Activated naive CD8-positive, alpha-beta T cell treated with anti-CD3 and anti-CD28 coated beads for 36 hours (primary cell): ENCODE measurements at regions not wholly inside any gene's neighbourhood (a gene's known extent, or its start where the extent isn't known, plus 50 kb on each side); places are given as distances from the start of the nearest gene placed in this dataset.
"Not testable (repeated sequence)": the region's sequence is repeated elsewhere in the genome, so short reads cannot be mapped to it uniquely, and the experiment has no call there.

Experiments
- DNase-seq: peaks from one replicate; pipeline ENCODE4 v3.0.0; 2021
- H3K27ac Mint-ChIP-seq: one replicate; pipeline ENCODE4 v1.8.0; 2022; ENCODE audit warnings: mild to moderate bottlenecking, moderate library complexity, mixed read lengths
- H3K27me3 Mint-ChIP-seq: one replicate; pipeline ENCODE4 v1.8.0; 2022; ENCODE audit warnings: mild to moderate bottlenecking, mixed read lengths
- H3K36me3 Mint-ChIP-seq: one replicate; pipeline ENCODE4 v1.8.0; 2021; ENCODE audit warnings: mild to moderate bottlenecking, mixed read lengths
- H3K4me1 Mint-ChIP-seq: one replicate; pipeline ENCODE4 v1.8.0; 2021; ENCODE audit warnings: mixed read lengths
- H3K4me3 Mint-ChIP-seq: one replicate; pipeline ENCODE4 v1.8.0; 2022; ENCODE audit warnings: mild to moderate bottlenecking, moderate library complexity, mixed read lengths
- H3K9me3 Mint-ChIP-seq: one replicate; pipeline ENCODE4 v1.8.0; 2022; ENCODE audit warnings: mixed read lengths

- peaks cover 16% of the 10 kb centered on the region for H3K4me1 Mint-ChIP-seq
- no peak overlapping the region for H3K4me3 Mint-ChIP-seq
- H3K27ac Mint-ChIP-seq, result no peak overlapping the region
- H3K36me3 Mint-ChIP-seq, result peaks cover 8% of the 10 kb centered on the region
- peaks cover 17% of the 10 kb centered on the region for H3K9me3 Mint-ChIP-seq
- no peaks in the 10 kb centered on the region for H3K27me3 Mint-ChIP-seq
- no peak for DNase-seq
Observed at GRCh38 chr3:30469133-30469532, 137.3 kb upstream of the TGFBR2 start.

- peaks cover 5% of the 10 kb centered on the region for H3K9me3 Mint-ChIP-seq
- DNase-seq, result no peak
- peaks cover 8% of the 10 kb centered on the region for H3K36me3 Mint-ChIP-seq
- H3K4me1 Mint-ChIP-seq, result peaks cover 29% of the 10 kb centered on the region
- H3K4me3 Mint-ChIP-seq, result no peak overlapping the region
- H3K27ac Mint-ChIP-seq, result no peak overlapping the region
- H3K27me3 Mint-ChIP-seq, result no peaks in the 10 kb centered on the region
Observed at GRCh38 chr3:30470496-30470895, 135.9 kb upstream of the TGFBR2 start.

- DNase-seq, result no peak
- Mint-ChIP-seq H3K27me3 (no peaks in the 10 kb centered on the region), H3K4me1 (peaks cover 34% of the 10 kb centered on the region), H3K27ac (no peak overlapping the region), H3K9me3 (peaks cover 5% of the 10 kb centered on the region), H3K4me3 (no peak overlapping the region), H3K36me3 (peaks cover 8% of the 10 kb centered on the region)
Observed at GRCh38 chr3:30471066-30471465, 135.3 kb upstream of the TGFBR2 start.

GRCh38 chr3:30471796-30472489 lies 134.5 kb upstream of the TGFBR2 start:
- DNase-seq, result no peak
- Mint-ChIP-seq H3K36me3 (peaks cover 8% of the 10 kb centered on the region), H3K27ac (no peak overlapping the region), H3K4me3 (no peak overlapping the region), H3K27me3 (no peaks in the 10 kb centered on the region), H3K4me1 (peaks cover 42% of the 10 kb centered on the region), H3K9me3 (peaks cover 5% of the 10 kb centered on the region)

GRCh38 chr3:30473374-30474051 lies 132.9 kb upstream of the TGFBR2 start:
- DNase-seq, result no peak
- peaks cover 5% of the 10 kb centered on the region for H3K9me3 Mint-ChIP-seq
- H3K4me3 Mint-ChIP-seq, result no peak overlapping the region
- no peaks in the 10 kb centered on the region for H3K27me3 Mint-ChIP-seq
- no peak overlapping the region for H3K27ac Mint-ChIP-seq
- H3K4me1 Mint-ChIP-seq, result peaks cover 54% of the 10 kb centered on the region
- H3K36me3 Mint-ChIP-seq, result peaks cover 8% of the 10 kb centered on the region

- H3K9me3 Mint-ChIP-seq, result peaks cover 6% of the 10 kb centered on the region
- no peak overlapping the region for H3K4me3 Mint-ChIP-seq
- H3K27ac Mint-ChIP-seq, result no peak overlapping the region
- peaks cover 52% of the 10 kb centered on the region for H3K4me1 Mint-ChIP-seq
- H3K36me3 Mint-ChIP-seq, result peaks cover 12% of the 10 kb centered on the region
- no peak for DNase-seq
- no peaks in the 10 kb centered on the region for H3K27me3 Mint-ChIP-seq
Observed at GRCh38 chr3:30474371-30474770, 132.0 kb upstream of the TGFBR2 start.

GRCh38 chr3:30475038-30475808 lies 131.2 kb upstream of the TGFBR2 start:
- H3K27me3 Mint-ChIP-seq, result no peaks in the 10 kb centered on the region
- peaks cover 18% of the 10 kb centered on the region for H3K36me3 Mint-ChIP-seq
- peaks cover 53% of the 10 kb centered on the region for H3K4me1 Mint-ChIP-seq
- H3K9me3 Mint-ChIP-seq, result peaks cover 11% of the 10 kb centered on the region
- peak overlapping the region; percentile 69 for H3K27ac Mint-ChIP-seq
- DNase-seq, result peak; percentile 33
- H3K4me3 Mint-ChIP-seq, result peak overlapping the region; percentile 6

- peaks cover 12% of the 10 kb centered on the region for H3K9me3 Mint-ChIP-seq
- H3K4me3 Mint-ChIP-seq, result no peak overlapping the region
- no peak for DNase-seq
- peaks cover 52% of the 10 kb centered on the region for H3K4me1 Mint-ChIP-seq
- H3K36me3 Mint-ChIP-seq, result peaks cover 18% of the 10 kb centered on the region
- no peak overlapping the region for H3K27ac Mint-ChIP-seq
- no peaks in the 10 kb centered on the region for H3K27me3 Mint-ChIP-seq
Observed at GRCh38 chr3:30475809-30476178, 130.6 kb upstream of the TGFBR2 start.

- no peak overlapping the region for H3K4me3 Mint-ChIP-seq
- peaks cover 15% of the 10 kb centered on the region for H3K9me3 Mint-ChIP-seq
- H3K36me3 Mint-ChIP-seq, result peaks cover 18% of the 10 kb centered on the region
- H3K27ac Mint-ChIP-seq, result no peak overlapping the region
- DNase-seq, result no peak
- H3K27me3 Mint-ChIP-seq, result no peaks in the 10 kb centered on the region
- peaks cover 50% of the 10 kb centered on the region for H3K4me1 Mint-ChIP-seq
Observed at GRCh38 chr3:30476368-30477084, 129.9 kb upstream of the TGFBR2 start.

- Mint-ChIP-seq H3K4me3 (no peak overlapping the region), H3K9me3 (peaks cover 15% of the 10 kb centered on the region), H3K4me1 (peaks cover 50% of the 10 kb centered on the region), H3K27ac (no peak overlapping the region), H3K27me3 (no peaks in the 10 kb centered on the region), H3K36me3 (peaks cover 18% of the 10 kb centered on the region)
- DNase-seq, result no peak
Observed at GRCh38 chr3:30477149-30477921, 129.1 kb upstream of the TGFBR2 start.

GRCh38 chr3:30479737-30480136 lies 126.7 kb upstream of the TGFBR2 start:
- Mint-ChIP-seq H3K4me1 (peaks cover 38% of the 10 kb centered on the region), H3K36me3 (peaks cover 10% of the 10 kb centered on the region)
- H3K27ac Mint-ChIP-seq, H3K4me3 Mint-ChIP-seq, H3K9me3 Mint-ChIP-seq, DNase-seq, H3K27me3 Mint-ChIP-seq: not testable (repeated sequence)

- DNase-seq, H3K27me3 Mint-ChIP-seq, H3K4me3 Mint-ChIP-seq, H3K9me3 Mint-ChIP-seq, H3K27ac Mint-ChIP-seq: not testable (repeated sequence)
- Mint-ChIP-seq H3K4me1 (peaks cover 34% of the 10 kb centered on the region), H3K36me3 (peaks cover 10% of the 10 kb centered on the region)
Observed at GRCh38 chr3:30480156-30480555, 126.2 kb upstream of the TGFBR2 start.

- Mint-ChIP-seq H3K27ac (no peak overlapping the region), H3K4me3 (no peak overlapping the region), H3K36me3 (peaks cover 10% of the 10 kb centered on the region), H3K9me3 (peaks cover 10% of the 10 kb centered on the region), H3K27me3 (no peaks in the 10 kb centered on the region), H3K4me1 (peaks cover 29% of the 10 kb centered on the region)
- DNase-seq, result no peak
Observed at GRCh38 chr3:30480587-30480986, 125.8 kb upstream of the TGFBR2 start.

- Mint-ChIP-seq H3K27ac (no peak overlapping the region), H3K4me1 (peaks cover 24% of the 10 kb centered on the region), H3K27me3 (no peaks in the 10 kb centered on the region), H3K36me3 (peaks cover 10% of the 10 kb centered on the region), H3K4me3 (no peak overlapping the region), H3K9me3 (peaks cover 10% of the 10 kb centered on the region)
- DNase-seq, result no peak
Observed at GRCh38 chr3:30481241-30481640, 125.2 kb upstream of the TGFBR2 start.
